Activated CD8-positive, alpha-beta T cell treated with anti-CD3 and anti-CD28 coated beads, Interleukin-2, amount 10 ng/mL, durations not matched to agents 7 days and 5 days (primary cell): ENCODE measurements at regions not wholly inside any gene's neighbourhood (a gene's known extent, or its start where the extent isn't known, plus 50 kb on each side); places are given as distances from the start of the nearest gene placed in this dataset.

Experiments
- ATAC-seq: fragments of 150-1000 bp; cut with Tn5 transposase; one replicate; pipeline ENCODE4 v1.10.0; 2021; ENCODE audit warnings: moderate library complexity
- CTCF ChIA-PET: fragments of 350-600 bp; sonication (Branson Sonifier 250); formaldehyde crosslinking; loops from one replicate; lab custom pipeline; 2021; ENCODE audit warnings: antibody characterized with exemption; lab: Charles Lee
- POLR2A ChIA-PET: fragments of 350-600 bp; sonication (Branson Sonifier 250); formaldehyde crosslinking; loops from one replicate; lab custom pipeline; 2021; ENCODE audit warnings: antibody characterized with exemption; lab: Charles Lee
- DNase-seq: peaks from one replicate; pipeline ENCODE4 v3.0.0-alpha.2; 2020
- H3K27ac Mint-ChIP-seq: one replicate; pipeline ENCODE4 v1.8.0; 2021; ENCODE audit warnings: mild to moderate bottlenecking, mixed read lengths
- H3K27me3 Mint-ChIP-seq: one replicate; pipeline ENCODE4 v1.8.0; 2021; ENCODE audit warnings: low read depth, mixed read lengths
- H3K36me3 Mint-ChIP-seq: one replicate; pipeline ENCODE4 v1.8.0; 2021; ENCODE audit warnings: low read depth, mixed read lengths
- H3K4me1 Mint-ChIP-seq: one replicate; pipeline ENCODE4 v1.8.0; 2021; ENCODE audit warnings: low read depth, mixed read lengths
- H3K4me3 Mint-ChIP-seq: one replicate; pipeline ENCODE4 v1.8.0; 2021; ENCODE audit warnings: mild to moderate bottlenecking, mixed read lengths
- H3K9me3 Mint-ChIP-seq: one replicate; pipeline ENCODE4 v1.8.0; 2022; ENCODE audit warnings: mixed read lengths; ENCODE audit not compliant: insufficient read depth

- H3K36me3 Mint-ChIP-seq: no peaks in the 10 kb centered on the region
- H3K4me1 Mint-ChIP-seq: no peaks in the 10 kb centered on the region
- ATAC-seq (no peak), DNase-seq (no peak)
- no peaks in the 10 kb centered on the region for H3K9me3 Mint-ChIP-seq
- POLR2A ChIA-PET: no interaction called here
- CTCF ChIA-PET: no interaction called here
- H3K27me3 Mint-ChIP-seq: no peaks in the 10 kb centered on the region
- no peak overlapping the region for H3K27ac Mint-ChIP-seq
- H3K4me3 Mint-ChIP-seq: no peak overlapping the region
These were observed 343.4 kb downstream of the LRIG3 start for GRCh38 chr12:58576916-58577315.

DNA sequence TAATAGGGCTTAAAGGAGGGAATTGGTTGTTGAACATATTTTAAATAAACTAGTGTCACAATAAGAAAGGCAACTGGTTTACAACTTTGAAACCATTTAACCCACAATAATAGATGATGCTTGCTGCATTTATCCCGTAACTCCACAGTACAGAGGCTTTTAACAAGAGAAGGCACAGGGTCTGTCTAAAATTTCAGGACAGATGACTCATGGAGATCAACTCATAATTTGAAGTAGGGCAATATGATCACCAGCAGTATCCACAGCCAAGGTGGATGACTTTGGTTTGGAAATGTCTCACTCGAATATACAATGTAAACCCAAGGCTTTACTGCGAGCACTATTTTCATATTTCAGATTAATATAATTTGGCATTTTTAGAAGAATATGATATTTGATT, 340.2 kb downstream of the LRIG3 start:
- POLR2A ChIA-PET: no interaction called here
- no peaks in the 10 kb centered on the region for H3K36me3 Mint-ChIP-seq
- no peaks in the 10 kb centered on the region for H3K27me3 Mint-ChIP-seq
- DNase-seq (no peak), ATAC-seq (no peak)
- H3K4me3 Mint-ChIP-seq: no peak overlapping the region
- CTCF ChIA-PET: no interaction called here
- no peaks in the 10 kb centered on the region for H3K4me1 Mint-ChIP-seq
- no peak overlapping the region for H3K27ac Mint-ChIP-seq
- no peaks in the 10 kb centered on the region for H3K9me3 Mint-ChIP-seq

DNA sequence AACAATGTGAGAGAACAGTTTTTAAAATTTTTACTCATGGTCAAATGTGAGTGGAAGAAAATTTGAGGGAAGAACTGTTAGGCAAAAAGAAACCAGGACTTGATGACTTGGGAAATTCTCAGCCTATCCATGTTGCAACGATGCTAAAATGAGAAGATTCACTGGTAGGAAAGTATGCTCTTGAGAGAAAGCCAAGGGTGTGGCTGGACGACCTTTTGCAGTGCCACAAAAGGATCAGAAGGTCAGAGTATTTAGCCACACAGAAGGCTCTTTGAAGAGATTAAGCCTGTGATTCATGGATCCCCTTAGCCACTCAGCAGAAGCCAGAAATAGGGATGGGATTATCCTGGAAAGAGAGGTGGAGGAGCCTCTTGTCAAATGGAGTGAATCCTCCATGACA, 336.8 kb downstream of the LRIG3 start:
- H3K36me3 Mint-ChIP-seq: no peaks in the 10 kb centered on the region
- no peak overlapping the region for H3K27ac Mint-ChIP-seq
- no peak overlapping the region for H3K4me3 Mint-ChIP-seq
- POLR2A ChIA-PET: no interaction called here
- no peak for DNase-seq
- CTCF ChIA-PET: no interaction called here
- H3K4me1 Mint-ChIP-seq: no peaks in the 10 kb centered on the region
- H3K27me3 Mint-ChIP-seq: no peaks in the 10 kb centered on the region
- H3K9me3 Mint-ChIP-seq: no peaks in the 10 kb centered on the region
- ATAC-seq: no peak

GRCh38 chr12:58583940-58584339, 336.4 kb downstream of the LRIG3 start:
- Mint-ChIP-seq H3K27ac (no peak overlapping the region), H3K9me3 (no peaks in the 10 kb centered on the region), H3K36me3 (no peaks in the 10 kb centered on the region), H3K4me3 (no peak overlapping the region), H3K4me1 (no peaks in the 10 kb centered on the region), H3K27me3 (no peaks in the 10 kb centered on the region)
- ChIA-PET POLR2A (no interaction called here), CTCF (no interaction called here)
- ATAC-seq (no peak), DNase-seq (no peak)

- H3K9me3 Mint-ChIP-seq: no peaks in the 10 kb centered on the region
- H3K4me3 Mint-ChIP-seq: no peak overlapping the region
- no peak overlapping the region for H3K27ac Mint-ChIP-seq
- no peaks in the 10 kb centered on the region for H3K27me3 Mint-ChIP-seq
- POLR2A ChIA-PET: no interaction called here
- H3K36me3 Mint-ChIP-seq: no peaks in the 10 kb centered on the region
- H3K4me1 Mint-ChIP-seq: no peaks in the 10 kb centered on the region
- ATAC-seq: no peak
- CTCF ChIA-PET: no interaction called here
- DNase-seq: no peak
These were observed 335.4 kb downstream of the LRIG3 start for GRCh38 chr12:58584880-58585279.

DNA sequence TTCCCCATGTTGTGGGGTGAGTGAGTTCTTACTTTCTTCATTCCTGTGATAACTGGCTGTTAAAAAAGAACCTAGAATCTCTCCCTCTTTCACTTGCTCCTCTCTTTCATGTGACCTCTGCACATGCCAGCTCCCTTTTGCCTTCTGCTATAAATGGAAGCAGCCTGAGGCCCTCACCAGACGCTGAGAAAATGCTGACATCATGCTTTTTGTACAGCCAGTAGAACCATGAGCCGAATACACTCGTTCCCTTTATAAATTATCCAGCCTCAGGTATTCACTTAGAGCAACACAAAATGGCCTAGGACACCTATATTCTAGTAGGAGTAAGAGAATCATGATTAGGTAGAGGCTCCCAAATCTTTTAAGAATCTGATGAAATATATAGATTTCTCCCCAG, 333.5 kb downstream of the LRIG3 start:
- H3K27me3 Mint-ChIP-seq: no peaks in the 10 kb centered on the region
- no peak for DNase-seq
- no peaks in the 10 kb centered on the region for H3K9me3 Mint-ChIP-seq
- H3K27ac Mint-ChIP-seq: no peak overlapping the region
- ATAC-seq: no peak
- no peaks in the 10 kb centered on the region for H3K36me3 Mint-ChIP-seq
- no peak overlapping the region for H3K4me3 Mint-ChIP-seq
- no peaks in the 10 kb centered on the region for H3K4me1 Mint-ChIP-seq
- ChIA-PET POLR2A (no interaction called here), CTCF (no interaction called here)

DNA sequence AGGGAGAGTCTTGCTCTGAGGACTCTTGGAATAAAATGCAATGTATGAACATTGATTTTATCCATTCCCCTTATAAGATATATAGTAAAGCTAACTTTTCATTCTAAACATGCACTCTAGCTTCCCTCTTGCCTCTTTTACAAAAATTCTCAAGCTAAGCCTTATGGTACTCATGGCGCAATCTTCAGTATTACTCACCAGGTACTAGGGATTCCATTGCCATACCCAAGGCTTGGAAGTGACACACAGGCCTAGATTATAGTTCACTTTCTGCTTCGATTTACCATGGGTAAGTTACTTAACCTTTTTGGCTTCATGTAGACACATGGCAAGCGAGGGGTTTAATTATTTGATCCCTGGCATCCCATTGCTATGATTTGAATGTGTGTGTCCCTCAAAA, 331.5 kb downstream of the LRIG3 start:
- Mint-ChIP-seq H3K27me3 (no peaks in the 10 kb centered on the region), H3K4me3 (no peak overlapping the region), H3K9me3 (no peaks in the 10 kb centered on the region), H3K4me1 (no peaks in the 10 kb centered on the region), H3K27ac (no peak overlapping the region), H3K36me3 (no peaks in the 10 kb centered on the region)
- ChIA-PET CTCF (no interaction called here), POLR2A (no interaction called here)
- ATAC-seq (no peak), DNase-seq (no peak)

DNA sequence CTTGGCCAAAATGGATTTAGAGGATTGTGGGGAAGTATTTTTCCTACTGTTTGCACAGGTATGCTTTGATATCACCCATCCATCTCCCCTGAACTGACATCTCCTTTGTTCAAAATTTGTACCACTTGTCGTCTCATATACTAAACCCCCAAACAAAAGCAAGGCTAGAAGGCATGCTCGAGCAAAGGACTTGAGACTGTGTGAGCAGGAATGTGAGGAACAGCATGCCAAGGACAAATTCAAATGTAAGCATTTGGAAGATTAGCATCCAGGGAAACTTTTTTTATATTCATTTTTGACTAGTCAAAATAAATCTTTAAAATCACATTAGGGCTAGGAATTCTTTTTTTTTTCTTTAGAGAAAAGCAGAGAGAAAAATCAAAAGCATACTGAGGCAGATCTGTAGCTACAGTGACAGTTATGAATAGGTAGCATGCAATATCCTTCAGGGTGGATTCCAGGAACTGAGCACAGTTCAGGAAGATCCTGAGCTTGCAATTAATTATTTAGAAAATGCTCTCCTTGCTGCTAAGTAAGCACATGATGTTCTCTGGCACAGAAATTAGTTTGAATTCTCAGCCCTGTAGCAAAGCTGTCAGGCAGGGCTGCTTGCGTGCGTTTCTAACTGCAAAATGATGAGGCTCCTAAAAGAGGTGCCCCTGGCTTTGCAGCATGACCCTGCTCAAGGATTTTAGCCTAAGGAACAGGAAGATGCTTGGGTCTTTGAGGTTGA, 327.7 kb downstream of the LRIG3 start:
- ChIA-PET POLR2A (no interaction called here), CTCF (no interaction called here)
- no peak for DNase-seq
- no peak for ATAC-seq
- Mint-ChIP-seq H3K4me1 (no peaks in the 10 kb centered on the region), H3K9me3 (no peaks in the 10 kb centered on the region), H3K36me3 (no peaks in the 10 kb centered on the region), H3K27me3 (no peaks in the 10 kb centered on the region), H3K4me3 (no peak overlapping the region), H3K27ac (no peak overlapping the region)

GRCh38 chr12:58593557-58594304, 326.6 kb downstream of the LRIG3 start:
- no peak for ATAC-seq
- H3K9me3 Mint-ChIP-seq: no peaks in the 10 kb centered on the region
- H3K27ac Mint-ChIP-seq: no peak overlapping the region
- H3K4me3 Mint-ChIP-seq: no peak overlapping the region
- no peaks in the 10 kb centered on the region for H3K36me3 Mint-ChIP-seq
- ChIA-PET POLR2A (no interaction called here), CTCF (no interaction called here)
- DNase-seq: no peak
- no peaks in the 10 kb centered on the region for H3K4me1 Mint-ChIP-seq
- no peaks in the 10 kb centered on the region for H3K27me3 Mint-ChIP-seq

GRCh38 chr12:58596381-58596780, 323.9 kb downstream of the LRIG3 start:
- ChIA-PET CTCF (no interaction called here), POLR2A (no interaction called here)
- no peak for DNase-seq
- no peaks in the 10 kb centered on the region for H3K27me3 Mint-ChIP-seq
- no peaks in the 10 kb centered on the region for H3K9me3 Mint-ChIP-seq
- H3K4me3 Mint-ChIP-seq: no peak overlapping the region
- no peak overlapping the region for H3K27ac Mint-ChIP-seq
- no peaks in the 10 kb centered on the region for H3K4me1 Mint-ChIP-seq
- H3K36me3 Mint-ChIP-seq: no peaks in the 10 kb centered on the region
- ATAC-seq: no peak

- no peaks in the 10 kb centered on the region for H3K36me3 Mint-ChIP-seq
- DNase-seq (no peak), ATAC-seq (no peak)
- POLR2A ChIA-PET: no interaction called here
- CTCF ChIA-PET: no interaction called here
- no peak overlapping the region for H3K27ac Mint-ChIP-seq
- no peaks in the 10 kb centered on the region for H3K9me3 Mint-ChIP-seq
- no peaks in the 10 kb centered on the region for H3K4me1 Mint-ChIP-seq
- no peak overlapping the region for H3K4me3 Mint-ChIP-seq
- H3K27me3 Mint-ChIP-seq: no peaks in the 10 kb centered on the region
These were observed 318.8 kb downstream of the LRIG3 start for GRCh38 chr12:58601529-58601928.

DNA sequence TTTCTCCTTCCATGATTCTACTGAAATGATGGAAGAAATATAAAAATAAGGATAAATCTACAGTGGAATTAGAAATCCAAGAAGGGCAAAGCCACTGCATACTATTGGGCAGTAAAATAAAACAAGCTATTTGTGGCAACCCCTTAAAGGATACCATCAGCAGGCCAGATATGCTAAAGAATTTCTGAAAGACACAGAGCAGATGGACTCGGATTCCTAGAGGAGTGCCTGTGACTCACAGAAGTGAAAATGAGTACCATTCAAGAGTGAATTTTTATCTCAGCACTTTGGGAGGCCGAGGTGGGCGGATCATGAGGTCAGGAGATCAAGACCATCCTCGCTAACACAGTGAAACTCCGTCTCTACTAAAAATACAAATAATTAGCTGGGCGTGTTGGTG, 318.1 kb downstream of the LRIG3 start:
- H3K27ac Mint-ChIP-seq: no peak overlapping the region
- ATAC-seq (no peak), DNase-seq (no peak)
- H3K36me3 Mint-ChIP-seq: no peaks in the 10 kb centered on the region
- H3K4me1 Mint-ChIP-seq: no peaks in the 10 kb centered on the region
- ChIA-PET POLR2A (no interaction called here), CTCF (no interaction called here)
- H3K27me3 Mint-ChIP-seq: no peaks in the 10 kb centered on the region
- no peak overlapping the region for H3K4me3 Mint-ChIP-seq
- H3K9me3 Mint-ChIP-seq: no peaks in the 10 kb centered on the region
